NOMO-1 treated with DMSO at 0.1 percent for 48 hours (cell line): ENCODE measurements at regions not wholly inside any gene's neighbourhood (a gene's known extent, or its start where the extent isn't known, plus 50 kb on each side); places are given as distances from the start of the nearest gene placed in this dataset.
"Not testable (repeated sequence)": the region's sequence is repeated elsewhere in the genome, so short reads cannot be mapped to it uniquely, and the experiment has no call there.

Experiments used
- DNase-seq: peaks from one replicate; lab custom pipeline; 2025; ENCODE audit not compliant: unreplicated experiment; lab: John Stamatoyannopoulos, UW

DNA sequence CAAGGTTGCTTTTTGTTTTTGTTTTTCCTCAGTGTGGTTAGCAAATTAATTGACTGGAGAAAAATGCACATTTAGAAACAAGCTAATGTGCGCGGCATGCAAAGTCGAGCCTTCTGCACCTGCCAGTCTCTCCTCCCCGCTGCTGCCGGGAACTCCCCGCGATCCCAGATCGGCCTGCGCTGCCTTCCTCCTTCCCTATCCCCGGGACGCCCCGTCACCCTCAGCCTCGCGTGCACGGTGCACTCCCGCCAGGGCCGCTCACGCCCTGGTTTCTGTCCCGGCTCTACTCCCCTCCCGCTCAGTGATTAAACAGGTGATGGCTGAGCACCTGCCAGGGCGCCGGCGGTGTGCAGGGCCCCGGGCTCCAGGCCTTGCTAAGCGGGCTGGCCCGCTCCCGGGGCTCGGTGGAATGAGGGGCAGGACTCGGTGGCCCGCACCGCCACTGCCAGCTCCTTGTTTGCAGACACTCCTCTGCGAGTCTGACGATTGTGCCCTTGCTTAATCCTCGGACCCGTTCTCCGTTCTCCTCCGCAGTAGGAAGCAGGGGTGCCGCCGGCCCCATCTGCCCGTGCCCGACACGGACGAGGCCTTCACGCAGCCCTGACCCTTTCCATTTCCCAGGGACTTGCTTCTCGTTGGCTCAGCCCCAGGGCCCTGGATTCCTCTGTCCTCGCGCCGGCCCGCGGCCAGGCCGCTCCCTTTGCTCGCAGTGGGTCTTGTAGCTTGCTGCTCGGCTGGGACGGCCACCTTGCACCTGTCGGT, 143.4 kb downstream of the TRIML1 start:
- DNase-seq: no peak

DNA sequence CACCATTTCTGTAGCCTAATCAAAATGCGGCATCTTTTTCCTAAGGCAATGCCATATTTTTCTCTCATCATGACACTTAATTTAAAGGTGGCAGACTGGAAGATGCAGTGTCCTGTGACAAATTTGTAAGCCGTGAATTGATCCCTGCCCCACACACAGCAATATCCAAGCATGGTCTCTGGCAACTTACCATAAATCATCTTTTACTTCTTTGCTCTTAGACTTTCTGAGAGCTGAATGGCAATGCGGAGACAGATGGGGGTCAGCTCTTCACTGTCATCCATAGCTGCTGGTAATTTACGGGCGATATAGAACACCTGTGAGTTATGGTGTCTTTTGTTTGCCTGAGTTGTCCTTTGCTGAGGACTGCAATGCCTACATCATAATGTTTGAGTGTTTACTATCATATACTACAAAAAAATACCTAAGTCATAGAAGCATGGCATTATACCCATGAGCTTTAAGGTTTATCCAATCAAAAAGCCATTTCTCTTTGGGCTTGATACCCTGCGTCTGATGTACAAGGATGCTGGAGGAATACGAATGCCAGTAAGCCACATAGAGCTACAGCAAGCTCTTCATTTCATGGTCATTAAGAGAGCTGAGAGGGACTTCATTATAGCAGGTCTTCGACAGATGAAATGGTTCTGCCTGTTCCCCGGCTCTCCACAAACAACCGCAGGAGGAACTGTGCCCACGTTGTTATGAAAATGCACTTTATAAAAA, 148.1 kb downstream of the TRIML1 start:
- no peak for DNase-seq

DNA sequence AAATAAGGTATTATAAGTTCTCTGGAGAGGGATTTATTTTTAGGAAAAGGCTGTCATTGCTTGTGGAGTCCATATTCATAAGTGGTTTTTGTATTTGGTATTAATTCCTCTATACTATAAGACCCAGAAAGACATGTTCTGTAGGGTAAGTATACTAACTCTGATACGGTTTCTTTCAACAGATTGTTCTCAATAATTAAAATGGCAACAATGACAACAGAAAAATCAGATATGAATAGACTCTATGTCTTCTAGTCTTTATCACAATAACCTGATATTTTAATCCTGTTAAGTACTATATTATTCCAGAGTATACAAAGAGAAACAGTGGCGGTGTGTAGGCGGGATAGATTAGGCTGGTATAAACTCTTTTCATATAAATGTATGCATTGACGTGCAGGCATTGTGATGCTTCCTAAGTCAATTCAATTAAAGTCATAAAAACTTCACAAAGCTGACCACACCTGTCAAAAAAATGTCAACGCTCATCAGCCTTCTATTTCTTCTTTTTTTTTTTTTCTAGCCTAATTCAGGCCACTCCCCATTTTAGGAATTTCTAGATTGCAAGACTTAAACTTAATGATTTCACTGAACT, 150.4 kb downstream of the TRIML1 start:
- no peak for DNase-seq

DNA sequence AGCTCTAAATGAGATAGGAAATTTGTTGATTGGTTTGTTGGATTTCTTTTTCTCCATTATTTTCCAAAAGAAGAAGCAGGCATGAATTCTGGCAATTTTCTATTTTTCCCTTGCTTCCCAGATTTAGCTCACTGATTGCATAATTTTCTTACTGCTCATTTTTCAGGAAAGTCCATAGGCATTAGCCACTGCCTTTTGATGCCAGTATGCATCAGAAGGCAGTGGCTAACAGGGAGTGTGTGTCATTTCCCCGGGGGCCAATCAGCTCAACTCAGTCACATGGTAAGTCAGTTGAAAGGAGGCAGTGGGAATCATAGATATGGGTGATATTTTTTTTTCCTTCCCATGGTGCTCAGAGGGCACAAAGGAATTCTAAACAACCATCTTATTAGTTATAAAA, 156.7 kb downstream of the TRIML1 start:
- no peak for DNase-seq

DNA sequence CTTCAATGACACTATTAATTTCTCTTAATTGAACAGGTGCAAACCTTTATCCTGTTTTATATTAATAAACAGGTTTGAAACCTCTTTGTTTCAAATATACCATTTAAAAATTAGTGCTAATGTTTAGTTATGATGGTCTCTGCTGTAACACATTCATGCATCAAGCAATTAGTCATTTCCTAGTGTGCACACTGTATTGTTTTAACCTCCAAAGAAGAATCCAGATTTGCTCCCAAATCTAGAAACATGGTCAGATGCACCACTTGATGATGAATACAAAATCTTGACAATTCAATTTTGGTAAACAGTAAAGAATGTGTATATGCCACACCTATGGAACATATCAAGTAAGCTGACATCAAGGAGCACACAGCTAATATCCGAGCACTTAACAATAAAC, 157.1 kb downstream of the TRIML1 start:
- DNase-seq: no peak

DNA sequence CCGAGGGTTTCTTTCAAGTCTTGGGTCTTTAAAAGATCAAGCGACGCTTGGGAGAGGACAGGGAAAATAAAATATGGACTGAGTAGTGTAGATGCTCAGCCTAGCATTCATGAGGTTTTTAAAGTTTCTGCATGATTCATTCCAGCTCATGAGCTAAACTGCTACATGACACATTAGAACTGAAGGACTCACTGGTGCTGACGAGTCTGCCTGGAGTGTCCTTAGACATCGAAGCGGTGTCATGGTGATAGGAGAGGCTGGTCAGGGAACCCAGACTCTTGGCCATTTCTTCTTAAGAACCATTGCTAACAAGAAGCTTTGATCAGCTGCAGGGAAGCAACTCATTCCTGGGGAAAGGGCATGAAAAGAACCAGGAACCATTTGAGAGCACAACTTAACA, 158.6 kb downstream of the TRIML1 start:
- no peak for DNase-seq

DNA sequence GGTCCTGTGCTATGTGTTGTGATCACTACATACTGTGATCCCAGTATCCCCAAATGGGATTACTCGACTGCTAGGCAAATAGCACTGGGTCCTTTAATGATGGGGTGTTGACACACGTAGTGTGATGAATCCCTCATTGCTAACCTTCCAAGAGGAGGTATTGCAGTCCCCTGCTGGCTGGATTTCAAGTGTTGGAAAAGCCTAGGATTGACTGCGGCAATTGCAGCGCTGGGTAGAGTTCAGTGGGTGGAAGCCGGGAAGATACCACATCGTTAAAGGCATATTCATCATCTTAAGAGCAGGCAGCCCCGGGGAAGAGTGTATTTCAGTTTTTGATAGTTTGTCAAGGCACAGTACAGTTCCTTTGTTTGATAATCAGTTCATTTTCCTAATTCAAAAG, 159.9 kb downstream of the TRIML1 start:
- DNase-seq: no peak

DNA sequence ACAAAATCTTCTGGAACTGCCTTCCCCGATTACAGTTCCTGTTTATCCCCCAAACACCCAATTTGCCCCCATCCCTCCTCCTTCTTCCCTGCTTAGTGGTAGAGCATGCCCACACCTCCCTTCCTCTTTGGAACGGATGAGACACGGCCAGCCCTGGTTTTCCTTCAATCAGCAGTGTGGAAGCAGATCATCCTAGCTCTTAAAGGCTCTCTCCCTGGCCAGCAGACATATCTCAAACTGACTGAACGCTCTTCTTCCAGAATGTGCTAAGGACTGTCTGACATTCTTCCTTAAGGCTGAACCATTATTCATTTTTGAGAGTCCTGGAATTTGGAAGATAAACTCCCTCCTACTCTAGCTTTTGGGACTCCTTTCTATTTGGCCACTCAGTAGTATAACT, 161.1 kb downstream of the TRIML1 start:
- DNase-seq: no peak

DNA sequence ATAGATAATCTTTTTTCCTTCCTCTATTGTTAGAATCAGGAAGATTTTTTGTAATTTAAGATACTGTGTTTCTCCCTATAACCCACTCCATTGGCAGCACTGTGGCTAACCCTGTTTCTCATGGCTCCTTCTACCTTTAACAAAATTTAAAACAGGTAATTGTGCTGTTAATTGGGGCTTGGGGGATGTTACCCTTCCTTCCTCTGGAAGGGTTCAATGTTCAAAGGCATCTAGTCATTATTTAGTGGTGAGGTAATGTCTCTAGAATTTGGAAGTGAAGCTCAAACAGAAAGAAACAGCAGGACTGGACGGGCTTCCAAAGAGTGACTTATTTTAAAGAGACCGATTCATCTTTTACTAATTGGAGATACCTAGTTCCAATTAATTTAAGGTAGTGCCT, 166.4 kb downstream of the TRIML1 start:
- DNase-seq: no peak

DNA sequence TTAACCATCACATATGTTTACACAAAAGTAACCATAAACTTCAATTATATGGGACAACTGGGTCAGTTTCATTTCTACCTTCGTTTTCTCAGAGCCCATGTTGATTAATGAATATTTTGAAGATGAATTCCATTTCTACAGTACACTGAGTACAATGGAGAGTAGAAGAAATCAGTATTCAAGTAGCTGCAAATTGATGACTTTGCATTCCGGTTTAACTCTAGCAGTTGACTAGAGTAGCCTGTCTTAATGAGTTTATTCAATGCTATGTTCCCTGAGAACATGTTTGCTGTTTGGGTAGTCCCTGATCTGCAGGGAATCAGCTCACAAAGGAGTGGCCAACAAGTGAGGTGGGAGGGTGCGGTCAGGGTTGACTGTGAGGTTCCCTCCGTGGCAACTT, 168.3 kb downstream of the TRIML1 start:
- no peak for DNase-seq

DNA sequence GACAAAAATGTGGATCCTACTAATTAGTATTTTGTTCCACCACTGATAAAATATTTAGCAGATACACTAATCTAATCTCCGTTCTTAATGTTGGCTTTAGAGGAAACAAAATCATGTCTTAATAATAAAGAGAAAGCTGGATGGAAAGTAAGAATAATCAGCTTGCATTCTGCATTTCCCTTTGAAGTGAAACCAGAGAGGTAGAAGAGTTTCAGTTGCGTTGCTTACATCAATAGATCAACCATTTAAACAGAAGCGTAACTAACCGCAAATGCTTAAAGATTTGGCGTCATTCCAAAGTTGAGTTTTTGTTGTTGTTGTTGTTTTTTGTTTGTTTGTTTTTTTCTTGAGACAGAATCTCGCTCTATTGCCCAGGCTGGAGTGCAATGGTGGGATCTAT, 168.9 kb downstream of the TRIML1 start:
- DNase-seq: no peak

DNA sequence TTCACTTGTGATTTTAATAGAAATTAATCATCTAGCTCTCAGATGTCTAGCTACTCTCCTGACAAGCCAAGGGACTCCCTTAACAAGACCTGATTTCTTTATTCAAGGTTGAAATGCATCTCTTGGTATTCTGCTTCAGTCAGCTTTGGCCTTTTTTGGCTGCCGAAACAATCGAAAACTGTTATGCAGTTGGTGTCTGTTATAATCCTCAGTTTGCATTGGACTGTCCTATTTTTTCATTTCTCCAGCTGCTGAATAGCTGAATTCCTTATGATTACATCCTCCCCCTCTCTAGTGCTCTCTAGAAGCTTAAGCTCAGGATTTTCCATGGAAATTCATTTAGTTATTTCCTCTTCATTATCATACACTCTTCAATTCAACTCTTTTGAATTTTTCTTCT, 177.2 kb downstream of the TRIML1 start:
- no peak for DNase-seq

DNA sequence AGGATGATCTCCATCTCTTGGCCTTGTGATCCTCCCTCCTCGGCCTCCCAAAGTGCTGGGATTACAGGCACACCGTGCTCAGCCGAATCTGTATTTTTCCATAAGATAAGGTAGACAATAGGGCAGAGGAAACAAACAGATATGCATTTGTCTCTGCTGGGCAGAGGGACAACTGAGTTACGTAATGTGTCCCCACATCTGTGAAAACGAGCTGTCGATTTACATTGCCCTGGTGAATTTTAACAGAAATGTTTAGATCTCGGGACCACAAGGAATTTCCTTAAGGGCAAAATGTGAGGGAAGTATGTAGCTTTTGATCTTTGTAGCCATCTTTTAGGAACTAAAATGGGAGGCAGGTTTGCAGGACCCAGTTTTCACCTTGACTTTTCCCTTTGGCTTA, 189.7 kb downstream of the TRIML1 start:
- DNase-seq: no peak

DNA sequence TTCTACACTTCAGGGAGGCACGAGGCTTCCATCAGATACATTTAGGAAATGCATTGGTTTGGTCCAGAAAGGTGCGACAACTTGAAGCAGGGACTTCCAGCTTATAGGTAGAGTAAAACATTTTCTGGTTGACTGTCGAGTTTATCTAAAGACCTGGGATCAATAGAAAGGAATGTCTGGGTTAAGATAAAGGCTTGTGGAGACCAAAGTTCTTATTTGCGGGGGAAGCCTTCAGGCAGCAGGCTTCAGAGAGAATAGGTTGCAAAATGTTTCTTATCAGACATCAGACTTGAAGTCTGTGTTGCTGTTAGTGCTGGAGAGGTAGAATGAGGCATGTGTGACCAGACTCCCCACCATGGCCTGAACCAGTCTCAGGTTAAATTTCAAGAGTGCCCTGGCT, 190.3 kb downstream of the TRIML1 start:
- DNase-seq: no peak

DNA sequence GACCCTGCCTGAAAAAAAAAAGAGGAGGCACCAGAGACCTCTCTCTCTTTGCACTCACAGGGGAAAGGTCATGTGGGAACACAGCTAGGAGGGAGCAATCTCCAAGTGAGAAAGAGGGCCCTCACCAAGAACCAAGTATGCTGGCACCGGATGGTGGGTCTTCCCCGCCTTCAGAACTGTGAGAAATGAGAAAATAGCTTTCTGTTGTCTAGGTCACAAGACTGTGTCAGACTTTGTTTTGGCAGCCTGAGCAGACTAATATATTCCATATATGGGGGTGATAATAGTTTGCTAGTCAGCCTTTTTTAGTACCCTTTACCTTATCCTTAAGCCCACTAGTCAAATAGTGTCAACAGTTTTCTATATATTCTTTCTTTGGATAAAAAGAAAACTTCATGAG, 193.0 kb downstream of the TRIML1 start:
- DNase-seq: no peak

DNA sequence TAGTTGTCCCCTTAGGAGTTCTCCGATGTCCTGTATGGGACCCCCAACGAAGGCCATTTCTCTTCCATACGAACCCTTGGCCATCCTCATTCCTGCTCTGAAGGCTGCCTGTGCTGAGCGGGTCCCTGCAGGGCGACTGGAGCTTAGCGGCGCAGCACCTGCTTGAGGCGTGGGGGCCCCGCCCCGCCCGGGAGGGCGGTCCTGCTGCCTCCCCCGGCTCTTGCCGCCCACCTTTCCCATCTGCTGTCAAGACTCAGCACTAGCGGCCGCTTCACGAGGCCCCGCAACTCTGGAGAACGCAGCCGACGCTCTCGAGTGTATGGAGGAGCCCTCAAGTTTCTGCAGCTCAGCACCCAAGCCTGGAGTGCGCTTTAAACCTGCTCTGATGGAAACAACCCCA, 197.7 kb downstream of the TRIML1 start:
- no peak for DNase-seq

DNA sequence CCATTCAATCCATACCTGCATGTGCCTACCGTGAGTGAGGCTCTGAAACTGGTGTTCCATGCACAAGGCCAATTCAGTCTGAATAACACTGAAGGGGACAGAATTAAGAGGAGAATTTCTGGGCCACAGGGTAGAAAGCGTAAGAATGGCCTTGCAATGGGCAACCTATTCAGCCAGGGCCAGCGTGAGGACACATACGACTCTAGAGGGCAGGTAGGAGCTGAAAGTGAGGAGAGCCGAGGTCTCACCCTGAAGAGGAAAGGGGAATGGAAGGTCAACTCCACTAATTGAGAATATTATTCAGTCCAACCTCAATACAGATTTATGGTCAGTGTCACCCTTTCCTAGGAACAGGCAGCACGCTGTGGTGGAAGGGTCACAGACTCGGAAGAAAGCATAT, 202.2 kb downstream of the TRIML1 start:
- DNase-seq: no peak

DNA sequence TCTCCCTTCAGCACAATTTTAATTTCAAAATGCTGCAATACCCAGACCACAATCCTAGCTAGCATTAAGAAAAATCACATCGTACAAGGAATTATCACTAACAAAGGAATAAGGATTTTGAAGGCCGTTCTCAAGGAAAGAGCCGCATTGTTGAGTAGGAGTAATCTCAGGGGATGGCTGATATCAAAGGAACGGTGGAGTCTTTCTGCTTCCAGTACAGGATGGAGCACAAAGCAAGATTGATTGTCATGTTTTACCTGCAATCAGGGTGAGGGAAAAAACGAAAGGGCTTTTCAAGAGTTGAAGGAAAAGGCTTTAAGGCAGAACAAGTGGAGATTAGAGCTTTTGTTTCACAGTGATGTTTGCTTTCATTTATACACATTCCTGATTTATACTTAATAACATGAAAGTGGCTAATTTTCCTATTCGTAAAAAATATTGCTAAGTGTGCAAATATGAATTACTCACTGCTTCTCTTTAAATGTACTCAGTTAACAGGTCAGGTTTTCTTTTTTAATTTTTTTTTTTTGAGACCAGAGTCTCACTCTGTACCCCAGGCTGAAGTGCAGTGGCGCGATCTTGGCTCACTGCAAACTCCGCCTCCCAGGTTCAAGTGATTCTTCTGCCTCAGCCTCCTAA, 207.0 kb downstream of the TRIML1 start:
- DNase-seq: no peak

DNA sequence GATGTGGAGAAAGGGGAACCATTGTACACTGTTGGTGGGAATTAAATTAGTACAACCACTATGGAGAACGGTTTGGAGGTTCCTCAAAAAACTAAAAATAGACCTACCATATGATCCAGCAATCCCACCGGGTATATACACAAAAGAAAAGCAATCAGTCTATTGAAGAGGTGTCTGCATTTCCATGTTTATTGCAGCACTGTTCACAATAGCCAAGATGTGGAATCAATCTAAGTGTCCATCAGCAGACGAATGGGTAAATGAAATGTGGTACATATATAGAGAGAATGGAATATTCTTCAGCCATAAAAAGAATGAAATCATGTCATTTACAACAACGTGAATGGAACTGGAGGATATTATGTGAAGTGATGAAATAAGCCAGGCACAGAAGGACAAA, 208.1 kb downstream of the TRIML1 start:
- no peak for DNase-seq

DNA sequence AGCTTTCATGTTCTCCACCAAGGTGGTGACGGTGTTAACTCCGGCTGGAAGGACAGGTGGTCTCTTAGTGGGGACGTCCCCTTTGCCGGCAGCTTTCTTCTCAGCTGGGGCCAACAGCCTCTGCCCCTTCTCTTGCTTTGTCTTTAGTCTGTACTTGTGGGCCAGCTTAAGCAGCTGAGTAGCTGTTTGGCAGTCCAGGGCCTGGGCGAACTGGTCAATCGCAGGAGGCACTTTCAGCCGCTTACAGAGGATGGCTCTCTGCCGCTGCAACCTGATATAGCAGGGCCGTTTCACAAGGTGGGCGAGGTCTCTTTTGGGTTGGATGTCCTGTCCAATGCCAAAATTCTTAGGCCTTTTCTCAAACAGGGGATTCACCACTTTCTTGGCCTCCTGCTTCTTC, 210.3 kb downstream of the TRIML1 start:
- not testable (repeated sequence) for DNase-seq

DNA sequence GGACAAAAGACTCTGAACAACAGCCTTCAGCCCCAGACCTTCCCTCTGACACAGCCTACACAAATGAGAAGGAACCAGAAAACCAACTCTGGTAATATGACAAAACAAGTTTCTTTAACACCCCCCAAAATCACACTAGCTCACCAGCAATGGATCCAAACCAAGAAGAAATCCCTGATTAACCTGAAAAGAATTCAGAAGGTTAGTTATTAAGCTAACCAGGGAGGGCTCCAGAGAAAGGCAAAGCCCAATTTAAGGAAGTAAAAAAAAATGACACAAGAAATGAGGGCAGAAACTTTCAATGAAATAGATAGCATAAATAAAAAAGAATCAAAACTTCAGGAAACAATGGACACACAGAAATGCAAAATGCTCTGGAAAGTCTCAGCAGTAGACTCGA, 224.0 kb downstream of the TRIML1 start:
- DNase-seq: no peak

DNA sequence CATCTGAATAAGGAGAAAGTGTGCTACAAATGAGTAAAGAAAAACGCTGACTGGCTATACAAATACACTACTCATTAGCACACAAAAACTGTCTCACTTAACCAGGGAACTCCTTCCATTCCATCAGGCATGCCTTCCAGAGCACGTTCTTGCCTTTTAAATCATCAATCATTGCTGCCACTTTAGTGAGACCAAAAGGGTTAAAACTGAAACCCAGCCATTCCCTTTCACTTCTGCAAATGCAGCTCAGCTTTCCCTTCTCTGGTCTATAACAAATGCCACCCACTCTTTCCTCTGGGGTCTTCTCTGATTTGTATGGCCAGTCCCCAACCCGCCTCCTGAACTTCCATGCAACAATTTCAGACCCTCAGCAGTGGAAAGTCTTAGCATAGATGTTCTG, 231.5 kb downstream of the TRIML1 start:
- no peak for DNase-seq
